ENCODE measurements at regions not wholly inside any gene's neighbourhood (a gene's known extent, or its start where the extent isn't known, plus 50 kb on each side); places are given as distances from the start of the nearest gene placed in this dataset.

DNA sequence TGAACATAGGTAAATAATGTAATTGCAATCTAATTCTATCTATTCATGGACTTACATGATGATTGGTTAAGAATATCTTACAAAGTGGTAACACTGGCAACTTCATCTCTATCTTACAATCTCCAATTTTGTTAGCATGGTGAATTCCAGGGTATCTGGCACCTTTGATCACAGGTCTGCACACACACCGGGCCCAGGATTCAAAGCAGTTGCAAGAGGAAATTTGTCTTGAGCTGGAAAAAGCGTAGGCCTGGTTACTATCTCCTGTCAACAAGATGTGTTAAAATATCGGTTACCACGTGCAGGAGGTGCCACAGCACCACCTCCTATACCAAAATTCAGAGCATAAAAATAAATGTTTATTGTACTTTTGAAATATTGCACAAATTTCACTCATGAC lies 2428.4 kb downstream of the PCDH9 start:
- H3K4ac ChIP-seq (ENCODE audit: low read depth, low read length) = no peak overlapping the region
- CTCF ChIA-PET = interaction anchor here (0.8 kb wide), 1 partner anchor 65 kb away, joined by 3 read pairs; no protein-coding TSS in a partner anchor
- no peak overlapping the region for H2AFZ ChIP-seq (replicated peaks; ENCODE audit: low read length, poor library complexity)
- H3K14ac ChIP-seq (replicated peaks; ENCODE audit: low read depth, low read length) = no peak overlapping the region
- H3K4me2 ChIP-seq (ENCODE audit: low read depth, low read length) = no peak overlapping the region
- TF ChIP-seq NFE2L2 (IDR thresholded peaks at IDR 0.05; ENCODE audit: low read depth, low read length) (no peak), RAD21 (IDR thresholded peaks at IDR 0.05; ENCODE audit: low read length) (no peak), MXI1 (IDR thresholded peaks at IDR 0.05; ENCODE audit: borderline replicate concordance, low read depth, low read length) (no peak), BHLHE40 (IDR thresholded peaks at IDR 0.05; ENCODE audit: low read depth, low read length) (no peak), CHD1 (IDR thresholded peaks at IDR 0.05; ENCODE audit: low read depth, low read length) (no peak), SMC3 (IDR thresholded peaks at IDR 0.05; ENCODE audit: low read depth, low read length) (no peak), RCOR1 (IDR thresholded peaks at IDR 0.05; ENCODE audit: insufficient replicate concordance, low read length) (no peak), MAFK (IDR thresholded peaks at IDR 0.05; ENCODE audit: low read depth, low read length) (no peak)
- TF ChIP-seq, protein P1, sequence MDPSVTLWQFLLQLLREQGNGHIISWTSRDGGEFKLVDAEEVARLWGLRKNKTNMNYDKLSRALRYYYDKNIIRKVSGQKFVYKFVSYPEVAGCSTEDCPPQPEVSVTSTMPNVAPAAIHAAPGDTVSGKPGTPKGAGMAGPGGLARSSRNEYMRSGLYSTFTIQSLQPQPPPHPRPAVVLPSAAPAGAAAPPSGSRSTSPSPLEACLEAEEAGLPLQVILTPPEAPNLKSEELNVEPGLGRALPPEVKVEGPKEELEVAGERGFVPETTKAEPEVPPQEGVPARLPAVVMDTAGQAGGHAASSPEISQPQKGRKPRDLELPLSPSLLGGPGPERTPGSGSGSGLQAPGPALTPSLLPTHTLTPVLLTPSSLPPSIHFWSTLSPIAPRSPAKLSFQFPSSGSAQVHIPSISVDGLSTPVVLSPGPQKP (IDR thresholded peaks at IDR 0.05; ENCODE audit: borderline replicate concordance, low read depth, low read length) = no peak
- TF ChIP-seq, protein P2, sequence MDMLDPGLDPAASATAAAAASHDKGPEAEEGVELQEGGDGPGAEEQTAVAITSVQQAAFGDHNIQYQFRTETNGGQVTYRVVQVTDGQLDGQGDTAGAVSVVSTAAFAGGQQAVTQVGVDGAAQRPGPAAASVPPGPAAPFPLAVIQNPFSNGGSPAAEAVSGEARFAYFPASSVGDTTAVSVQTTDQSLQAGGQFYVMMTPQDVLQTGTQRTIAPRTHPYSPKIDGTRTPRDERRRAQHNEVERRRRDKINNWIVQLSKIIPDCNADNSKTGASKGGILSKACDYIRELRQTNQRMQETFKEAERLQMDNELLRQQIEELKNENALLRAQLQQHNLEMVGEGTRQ (IDR thresholded peaks at IDR 0.05; ENCODE audit: low read depth, low read length) = no peak
- POLR2A ChIA-PET (ENCODE audit: unreplicated experiment) = no interaction called here
- H3K79me1 ChIP-seq (ENCODE audit: low read depth in 1 of 2, low read length in 2 of 2) = no peaks in the 10 kb centered on the region
- no TSS peak for BruUV-seq (replicated peaks)
- no peak overlapping the region for H3K27ac ChIP-seq (ENCODE audit: insufficient read depth, low read length)
- no peaks in the 10 kb centered on the region for H3K27me3 ChIP-seq (ENCODE audit: control insufficient read depth, insufficient read depth, low read length)
- no peak for ATAC-seq (ENCODE audit: low read depth)
- intact Hi-C loops (cut with micrococcal nuclease) (no loop called here), dilution Hi-C loops (cut with HindIII; ENCODE audit: low sequenced_read_pairs, unreplicated experiment) (no loop called here), in situ Hi-C loops (cut with MboI; ENCODE audit: low sequenced_read_pairs) (no loop called here)
- H3K4me1 ChIP-seq (ENCODE audit: control insufficient read depth, insufficient read depth, low read length) = no peaks in the 10 kb centered on the region
- H3K4me3 ChIP-seq (ENCODE audit: insufficient read depth, low read depth, low read length) = no peak overlapping the region
- H3K18ac ChIP-seq (ENCODE audit: low read depth, low read length) = no peak overlapping the region
- no peak overlapping the region for H3K56ac ChIP-seq (ENCODE audit: extremely low read depth, insufficient read depth, low read length)
- H4K20me1 ChIP-seq (ENCODE audit: insufficient read depth, low read length) = no peaks in the 10 kb centered on the region
- no peak overlapping the region for H2AK5ac ChIP-seq (ENCODE audit: low read depth, low read length)
- H4K5ac ChIP-seq (ENCODE audit: low read depth, low read length) = no peak overlapping the region
- H2BK15ac ChIP-seq (ENCODE audit: low read depth, low read length) = no peak overlapping the region
- no peaks in the 10 kb centered on the region for H3K36me3 ChIP-seq (ENCODE audit: control insufficient read depth, insufficient read depth, low read length)
- no CpG with 5 or more reads among the region's 4 CpGs for WGBS, 2 experiments (ENCODE audit: extremely low coverage in 2 of 2, insufficient read length in 1 of 2)
- DNase-seq = no peak
- no peak overlapping the region for H3K9ac ChIP-seq (ENCODE audit: low read depth, low read length)
- no peak overlapping the region for H4K91ac ChIP-seq (ENCODE audit: insufficient read depth, low read depth, low read length)
- H3K9me3 ChIP-seq (ENCODE audit: control insufficient read depth, insufficient read depth, low read length) = no peaks in the 10 kb centered on the region
- H2BK120ac ChIP-seq (ENCODE audit: low read depth, low read length) = no peak overlapping the region
- H2AK9ac ChIP-seq (replicated peaks; ENCODE audit: low read depth, low read length, poor library complexity) = no peak overlapping the region
- H3K23ac ChIP-seq (ENCODE audit: low read depth, low read length) = no peak overlapping the region
- H2BK20ac ChIP-seq (ENCODE audit: low read depth, low read length) = no peak overlapping the region
- no peaks in the 10 kb centered on the region for H3K9me1 ChIP-seq (ENCODE audit: insufficient read depth, low read length)
- no peak overlapping the region for H2BK5ac ChIP-seq (ENCODE audit: low read depth, low read length, poor library complexity, severe bottlenecking)
- no peak overlapping the region for H4K8ac ChIP-seq (ENCODE audit: low read depth in 2 of 2, low read length in 2 of 2)
